ENCODE measurements at regions not wholly inside any gene's neighbourhood (a gene's known extent, or its start where the extent isn't known, plus 50 kb on each side); places are given as distances from the start of the nearest gene placed in this dataset.
"Not testable (repeated sequence)": the region's sequence is repeated elsewhere in the genome, so short reads cannot be mapped to it uniquely, and the experiment has no call there.

GRCh38 chr12:89829434-89829975 is 120.9 kb upstream of the ATP2B1 start:
- no peaks in the 10 kb centered on the region for H3K36me3 ChIP-seq (replicated peaks; ENCODE audit: control insufficient read depth, insufficient read depth, low read length)
- no peaks in the 10 kb centered on the region for H3K27me3 ChIP-seq (ENCODE audit: control insufficient read depth, insufficient read depth, low read length)
- DNase-seq = no peak
- no peak overlapping the region for H3K4me3 ChIP-seq (ENCODE audit: insufficient read depth, low read depth, low read length)

GRCh38 chr12:89828575-89828974 is 119.9 kb upstream of the ATP2B1 start:
- Histone ChIP-seq H3K27me3 (ENCODE audit: control insufficient read depth, insufficient read depth, low read length) (no peaks in the 10 kb centered on the region), H3K36me3 (replicated peaks; ENCODE audit: control insufficient read depth, insufficient read depth, low read length) (no peaks in the 10 kb centered on the region), H3K4me3 (ENCODE audit: insufficient read depth, low read depth, low read length) (no peak overlapping the region)
- DNase-seq = no peak

GRCh38 chr12:89827592-89827991 is 119.0 kb upstream of the ATP2B1 start:
- Histone ChIP-seq H3K27me3 (ENCODE audit: control insufficient read depth, insufficient read depth, low read length) (no peaks in the 10 kb centered on the region), H3K36me3 (replicated peaks; ENCODE audit: control insufficient read depth, insufficient read depth, low read length) (no peaks in the 10 kb centered on the region), H3K4me3 (ENCODE audit: insufficient read depth, low read depth, low read length) (no peak overlapping the region)
- no peak for DNase-seq

- DNase-seq = no peak
- H3K4me3 ChIP-seq (ENCODE audit: insufficient read depth, low read depth, low read length) = no peak overlapping the region
- no peaks in the 10 kb centered on the region for H3K36me3 ChIP-seq (replicated peaks; ENCODE audit: control insufficient read depth, insufficient read depth, low read length)
- no peaks in the 10 kb centered on the region for H3K27me3 ChIP-seq (ENCODE audit: control insufficient read depth, insufficient read depth, low read length)
These were observed 117.8 kb upstream of the ATP2B1 start for GRCh38 chr12:89826468-89826867.

- H3K36me3 ChIP-seq (replicated peaks; ENCODE audit: control insufficient read depth, insufficient read depth, low read length) = no peaks in the 10 kb centered on the region
- H3K4me3 ChIP-seq (ENCODE audit: insufficient read depth, low read depth, low read length) = no peak overlapping the region
- no peak for DNase-seq
- no peaks in the 10 kb centered on the region for H3K27me3 ChIP-seq (ENCODE audit: control insufficient read depth, insufficient read depth, low read length)
These were observed 117.2 kb upstream of the ATP2B1 start for GRCh38 chr12:89825591-89826449.

- Histone ChIP-seq H3K4me3 (ENCODE audit: insufficient read depth, low read depth, low read length) (no peak overlapping the region), H3K36me3 (replicated peaks; ENCODE audit: control insufficient read depth, insufficient read depth, low read length) (no peaks in the 10 kb centered on the region), H3K27me3 (ENCODE audit: control insufficient read depth, insufficient read depth, low read length) (no peaks in the 10 kb centered on the region)
- DNase-seq = no peak
These were observed 116.2 kb upstream of the ATP2B1 start for GRCh38 chr12:89824822-89825221.

- not testable (repeated sequence) for DNase-seq
These were observed 114.4 kb upstream of the ATP2B1 start for GRCh38 chr12:89822992-89823391.

GRCh38 chr12:89821896-89822295 is 113.3 kb upstream of the ATP2B1 start:
- H3K4me3 ChIP-seq (ENCODE audit: insufficient read depth, low read depth, low read length) = no peak overlapping the region
- no peaks in the 10 kb centered on the region for H3K36me3 ChIP-seq (replicated peaks; ENCODE audit: control insufficient read depth, insufficient read depth, low read length)
- DNase-seq = no peak
- H3K27me3 ChIP-seq (ENCODE audit: control insufficient read depth, insufficient read depth, low read length) = no peaks in the 10 kb centered on the region

More at GRCh38 chr12:89822992-89823391, 114.4 kb upstream of the ATP2B1 start:
- H3K4me3 ChIP-seq (ENCODE audit: insufficient read depth, low read depth, low read length); H3K36me3 ChIP-seq (replicated peaks; ENCODE audit: control insufficient read depth, insufficient read depth, low read length); H3K27me3 ChIP-seq (ENCODE audit: control insufficient read depth, insufficient read depth, low read length): not testable (repeated sequence)

- no peaks in the 10 kb centered on the region for H3K36me3 ChIP-seq (replicated peaks; ENCODE audit: control insufficient read depth, insufficient read depth, low read length)
- no peak overlapping the region for H3K4me3 ChIP-seq (ENCODE audit: insufficient read depth, low read depth, low read length)
- peak; percentile 7 for DNase-seq
- no peaks in the 10 kb centered on the region for H3K27me3 ChIP-seq (ENCODE audit: control insufficient read depth, insufficient read depth, low read length)
These were observed 109.0 kb upstream of the ATP2B1 start for GRCh38 chr12:89817501-89818226.

- no peak for DNase-seq
- no peak overlapping the region for H3K4me3 ChIP-seq (ENCODE audit: insufficient read depth, low read depth, low read length)
- H3K27me3 ChIP-seq (ENCODE audit: control insufficient read depth, insufficient read depth, low read length) = no peaks in the 10 kb centered on the region
- no peaks in the 10 kb centered on the region for H3K36me3 ChIP-seq (replicated peaks; ENCODE audit: control insufficient read depth, insufficient read depth, low read length)
These were observed 106.6 kb upstream of the ATP2B1 start for GRCh38 chr12:89815225-89815624.

- no peak for DNase-seq
- Histone ChIP-seq H3K27me3 (ENCODE audit: control insufficient read depth, insufficient read depth, low read length) (no peaks in the 10 kb centered on the region), H3K36me3 (replicated peaks; ENCODE audit: control insufficient read depth, insufficient read depth, low read length) (no peaks in the 10 kb centered on the region), H3K4me3 (ENCODE audit: insufficient read depth, low read depth, low read length) (no peak overlapping the region)
These were observed 94.8 kb upstream of the ATP2B1 start for GRCh38 chr12:89803412-89803811.

- DNase-seq = no peak
- H3K4me3 ChIP-seq (ENCODE audit: insufficient read depth, low read depth, low read length) = no peak overlapping the region
- H3K36me3 ChIP-seq (replicated peaks; ENCODE audit: control insufficient read depth, insufficient read depth, low read length) = no peaks in the 10 kb centered on the region
- no peaks in the 10 kb centered on the region for H3K27me3 ChIP-seq (ENCODE audit: control insufficient read depth, insufficient read depth, low read length)
These were observed 92.6 kb upstream of the ATP2B1 start for GRCh38 chr12:89801284-89801683.

- Histone ChIP-seq H3K4me3 (ENCODE audit: insufficient read depth, low read depth, low read length) (no peak overlapping the region), H3K27me3 (ENCODE audit: control insufficient read depth, insufficient read depth, low read length) (no peaks in the 10 kb centered on the region), H3K36me3 (replicated peaks; ENCODE audit: control insufficient read depth, insufficient read depth, low read length) (no peaks in the 10 kb centered on the region)
- DNase-seq = no peak
These were observed 91.8 kb upstream of the ATP2B1 start for GRCh38 chr12:89800435-89800834.

GRCh38 chr12:89799316-89799715 is 90.7 kb upstream of the ATP2B1 start:
- Histone ChIP-seq H3K36me3 (replicated peaks; ENCODE audit: control insufficient read depth, insufficient read depth, low read length) (no peaks in the 10 kb centered on the region), H3K27me3 (ENCODE audit: control insufficient read depth, insufficient read depth, low read length) (no peaks in the 10 kb centered on the region), H3K4me3 (ENCODE audit: insufficient read depth, low read depth, low read length) (no peak overlapping the region)
- DNase-seq = no peak

- no peak for DNase-seq
- H3K27me3 ChIP-seq (ENCODE audit: control insufficient read depth, insufficient read depth, low read length) = no peaks in the 10 kb centered on the region
- H3K4me3 ChIP-seq (ENCODE audit: insufficient read depth, low read depth, low read length) = no peak overlapping the region
- H3K36me3 ChIP-seq (replicated peaks; ENCODE audit: control insufficient read depth, insufficient read depth, low read length) = no peaks in the 10 kb centered on the region
These were observed 88.8 kb upstream of the ATP2B1 start for GRCh38 chr12:89797436-89797835.
